WTC11 (cell line): ENCODE measurements at regions not wholly inside any gene's neighbourhood (a gene's known extent, or its start where the extent isn't known, plus 50 kb on each side); places are given as distances from the start of the nearest gene placed in this dataset.

Source experiments
- ATAC-seq: fragments of 200-7000 bp; cut with Tn5 transposase; 2 replicates; pipeline ENCODE4 v1.10.0; 2021; ENCODE audit warnings: mild to moderate bottlenecking, moderate library complexity
- CTCF ChIA-PET: fragments of 300-600 bp; sonication (Branson Sonifier 250); formaldehyde crosslinking; loops from one replicate; lab custom pipeline; 2021; ENCODE audit warnings: antibody characterized with exemption; lab: Charles Lee
- POLR2A ChIA-PET: fragments of 350-600 bp; sonication (Branson Sonifier 250); formaldehyde crosslinking; loops from one replicate; lab custom pipeline; 2021; ENCODE audit warnings: antibody characterized with exemption; lab: Charles Lee
- DNase-seq: peaks from one replicate; pipeline ENCODE4 v3.0.0; 2021; ENCODE audit warnings: low spot score
- H3K27ac Mint-ChIP-seq: 2 replicates; pipeline ENCODE4 v1.8.0; 2021; ENCODE audit warnings: mixed read lengths
- H3K27me3 Mint-ChIP-seq: 2 replicates; pipeline ENCODE4 v1.8.0; 2021; ENCODE audit warnings: low read depth, mild to moderate bottlenecking, moderate library complexity, mixed read lengths
- H3K36me3 Mint-ChIP-seq: 2 replicates; pipeline ENCODE4 v1.8.0; 2021; ENCODE audit warnings: mixed read lengths
- H3K4me1 Mint-ChIP-seq: 2 replicates; pipeline ENCODE4 v1.8.0; 2022; ENCODE audit warnings: mixed read lengths
- H3K4me3 Mint-ChIP-seq: 2 replicates; pipeline ENCODE4 v1.8.0; 2021; ENCODE audit warnings: mild to moderate bottlenecking, moderate library complexity, mixed read lengths
- H3K9me3 Mint-ChIP-seq: 2 replicates; pipeline ENCODE4 v1.8.0; 2021; ENCODE audit warnings: mixed read lengths
- ATF3 ChIP-seq: sonication (generic); formaldehyde crosslinking; conservative IDR thresholded peaks from 2 replicates; pipeline ENCODE4 v1.8.1; 2022; ENCODE audit warnings: mild to moderate bottlenecking, missing genetic modification reagents
- E2F1 ChIP-seq: sonication (generic); formaldehyde crosslinking; IDR thresholded peaks from 2 replicates; pipeline ENCODE4 v1.8.0; 2022; ENCODE audit warnings: mild to moderate bottlenecking, missing genetic modification reagents
- E2F5 ChIP-seq: sonication (generic); formaldehyde crosslinking; IDR thresholded peaks from 2 replicates; pipeline ENCODE4 v1.8.1; 2022; ENCODE audit warnings: mild to moderate bottlenecking, moderate library complexity, missing genetic modification reagents
- GRHL2 ChIP-seq: fragments of 250-450 bp; sonication (Bioruptor Pico); IDR thresholded peaks from 2 replicates; pipeline ENCODE4 v1.8.0; 2022; ENCODE audit warnings: mild to moderate bottlenecking, moderate library complexity; ENCODE audit not compliant: insufficient replicate concordance, severe bottlenecking
- HMGA2 ChIP-seq: fragments of 250-450 bp; sonication (Bioruptor Pico); IDR thresholded peaks from 2 replicates; pipeline ENCODE4 v1.4.0; 2021; ENCODE audit warnings: mild to moderate bottlenecking, moderate library complexity
- JAZF1 ChIP-seq: fragments of 250-450 bp; sonication (Bioruptor Pico); IDR thresholded peaks from 2 replicates; pipeline ENCODE4 v1.9.0; 2021; ENCODE audit warnings: moderate library complexity, mild to moderate bottlenecking, inconsistent platforms
- NR1H2 ChIP-seq: sonication (generic); formaldehyde crosslinking; IDR thresholded peaks from 2 replicates; pipeline ENCODE4 v1.9.0; 2021; ENCODE audit warnings: mild to moderate bottlenecking, moderate library complexity, missing genetic modification reagents
- NR3C1 ChIP-seq: sonication (generic); formaldehyde crosslinking; conservative IDR thresholded peaks from 2 replicates; pipeline ENCODE4 v1.8.1; 2023; ENCODE audit warnings: low read depth, mild to moderate bottlenecking, missing genetic modification reagents
- OVOL2 ChIP-seq: fragments of 250-450 bp; sonication (Bioruptor Pico); IDR thresholded peaks from 2 replicates; pipeline ENCODE4 v1.9.0; 2021; ENCODE audit warnings: mild to moderate bottlenecking, borderline replicate concordance
- PREB ChIP-seq: sonication (generic); formaldehyde crosslinking; IDR thresholded peaks from 2 replicates; pipeline ENCODE4 v1.8.1; 2022; ENCODE audit warnings: mild to moderate bottlenecking, missing genetic modification reagents, moderate library complexity, borderline replicate concordance
- TF ChIP-seq, protein P1 (sequence below): fragments of 250-450 bp; sonication (Bioruptor Pico); IDR thresholded peaks from 2 replicates; pipeline ENCODE4 v1.8.0; 2021; ENCODE audit warnings: mild to moderate bottlenecking
- TF ChIP-seq, protein P2 (sequence below): sonication (generic); formaldehyde crosslinking; IDR thresholded peaks from 2 replicates; pipeline ENCODE4 v1.8.0; 2023; ENCODE audit warnings: mild to moderate bottlenecking, missing genetic modification reagents

- TF ChIP-seq E2F1 (CRISPR knock-in tag), result no peak
- no peak for TF ChIP-seq GRHL2 (CRISPR knock-in tag)
- no peak for TF ChIP-seq ATF3
- no peak for TF ChIP-seq HMGA2 (CRISPR knock-in tag)
- TF ChIP-seq, protein P1, sequence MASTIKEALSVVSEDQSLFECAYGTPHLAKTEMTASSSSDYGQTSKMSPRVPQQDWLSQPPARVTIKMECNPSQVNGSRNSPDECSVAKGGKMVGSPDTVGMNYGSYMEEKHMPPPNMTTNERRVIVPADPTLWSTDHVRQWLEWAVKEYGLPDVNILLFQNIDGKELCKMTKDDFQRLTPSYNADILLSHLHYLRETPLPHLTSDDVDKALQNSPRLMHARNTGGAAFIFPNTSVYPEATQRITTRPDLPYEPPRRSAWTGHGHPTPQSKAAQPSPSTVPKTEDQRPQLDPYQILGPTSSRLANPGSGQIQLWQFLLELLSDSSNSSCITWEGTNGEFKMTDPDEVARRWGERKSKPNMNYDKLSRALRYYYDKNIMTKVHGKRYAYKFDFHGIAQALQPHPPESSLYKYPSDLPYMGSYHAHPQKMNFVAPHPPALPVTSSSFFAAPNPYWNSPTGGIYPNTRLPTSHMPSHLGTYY, result no peak
- no peak for TF ChIP-seq JAZF1
- TF ChIP-seq, protein P2, sequence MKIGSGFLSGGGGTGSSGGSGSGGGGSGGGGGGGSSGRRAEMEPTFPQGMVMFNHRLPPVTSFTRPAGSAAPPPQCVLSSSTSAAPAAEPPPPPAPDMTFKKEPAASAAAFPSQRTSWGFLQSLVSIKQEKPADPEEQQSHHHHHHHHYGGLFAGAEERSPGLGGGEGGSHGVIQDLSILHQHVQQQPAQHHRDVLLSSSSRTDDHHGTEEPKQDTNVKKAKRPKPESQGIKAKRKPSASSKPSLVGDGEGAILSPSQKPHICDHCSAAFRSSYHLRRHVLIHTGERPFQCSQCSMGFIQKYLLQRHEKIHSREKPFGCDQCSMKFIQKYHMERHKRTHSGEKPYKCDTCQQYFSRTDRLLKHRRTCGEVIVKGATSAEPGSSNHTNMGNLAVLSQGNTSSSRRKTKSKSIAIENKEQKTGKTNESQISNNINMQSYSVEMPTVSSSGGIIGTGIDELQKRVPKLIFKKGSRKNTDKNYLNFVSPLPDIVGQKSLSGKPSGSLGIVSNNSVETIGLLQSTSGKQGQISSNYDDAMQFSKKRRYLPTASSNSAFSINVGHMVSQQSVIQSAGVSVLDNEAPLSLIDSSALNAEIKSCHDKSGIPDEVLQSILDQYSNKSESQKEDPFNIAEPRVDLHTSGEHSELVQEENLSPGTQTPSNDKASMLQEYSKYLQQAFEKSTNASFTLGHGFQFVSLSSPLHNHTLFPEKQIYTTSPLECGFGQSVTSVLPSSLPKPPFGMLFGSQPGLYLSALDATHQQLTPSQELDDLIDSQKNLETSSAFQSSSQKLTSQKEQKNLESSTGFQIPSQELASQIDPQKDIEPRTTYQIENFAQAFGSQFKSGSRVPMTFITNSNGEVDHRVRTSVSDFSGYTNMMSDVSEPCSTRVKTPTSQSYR (CRISPR knock-in tag), result no peak
- TF ChIP-seq E2F5, result no peak
- TF ChIP-seq OVOL2 (CRISPR knock-in tag), result no peak
- no peak for TF ChIP-seq PREB (CRISPR knock-in tag)
- TF ChIP-seq NR1H2, result no peak
- no peak for TF ChIP-seq NR3C1
Observed at GRCh38 chr10:9009505-9009904, 955.0 kb downstream of the GATA3 start (continued).

GRCh38 chr10:9010093-9010492 is 955.6 kb downstream of the GATA3 start:
- H3K27ac Mint-ChIP-seq, result no peak overlapping the region
- H3K4me1 Mint-ChIP-seq, result peaks cover 6% of the 10 kb centered on the region
- no peak overlapping the region for H3K4me3 Mint-ChIP-seq
- ATAC-seq (no peak), DNase-seq (no peak)
- H3K36me3 Mint-ChIP-seq, result no peaks in the 10 kb centered on the region
- H3K27me3 Mint-ChIP-seq, result no peaks in the 10 kb centered on the region; the same call in 1 of the 2 replicates
- H3K9me3 Mint-ChIP-seq, result no peaks in the 10 kb centered on the region
- POLR2A ChIA-PET, result no interaction called here
- CTCF ChIA-PET, result no interaction called here
- TF ChIP-seq, protein P2 (CRISPR knock-in tag), result no peak
